Upper lobe of left lung (tissue), 6 donors: ENCODE measurements at regions not wholly inside any gene's neighbourhood (a gene's known extent, or its start where the extent isn't known, plus 50 kb on each side); places are given as distances from the start of the nearest gene placed in this dataset.

Experiments
- ATAC-seq, 2 donors: fragments of 200-7000 bp; cut with Tn5 transposase; one replicate each; pipeline ENCODE4 v1.9.1; 2022; ENCODE audit warnings: mild to moderate bottlenecking in 2 of 2, moderate library complexity in 2 of 2; ENCODE audit not compliant: low FRiP score in 2 of 2
- DNase-seq, 2 donors: peaks; one replicate each; pipeline ENCODE4 v3.0.0-alpha.2; 2019 to 2020
- H3K27ac ChIP-seq, 4 donors: fragments of 200-600 bp; sonication (generic); one replicate each; pipeline ENCODE4 v1.5.1; 2016 to 2019
- H3K27me3 ChIP-seq, 4 donors: fragments of 200-600 bp; sonication (generic); one replicate each; pipeline ENCODE4 v1.5.1; 2017 to 2019
- H3K36me3 ChIP-seq, 4 donors: fragments of 200-600 bp; sonication (generic); one replicate each; pipeline ENCODE4 v1.5.1; 2016 to 2019
- H3K4me1 ChIP-seq, 4 donors: fragments of 200-600 bp; sonication (generic); one replicate each; pipeline ENCODE4 v1.5.1; 2018 to 2019
- H3K4me3 ChIP-seq, 4 donors: fragments of 200-600 bp; sonication (generic); one replicate each; pipeline ENCODE4 v1.5.1; 2017 to 2019; ENCODE audit warnings: mild to moderate bottlenecking in 2 of 4, moderate library complexity in 1 of 4
- H3K9me3 ChIP-seq, 4 donors: fragments of 200-600 bp; sonication (generic); one replicate each; pipeline ENCODE4 v1.5.1; 2018 to 2019
- CTCF ChIP-seq, 6 experiments: fragments of 450-650 bp in 4 of 6; fragments of 200-600 bp in 2 of 6; sonication (generic) in 2 of 6; IDR thresholded peaks; one replicate each; pipeline ENCODE4 v1.5.1; 2016 to 2019; ENCODE audit warnings: antibody characterized with exemption in 6 of 6
- EP300 ChIP-seq, 4 donors: sonication (generic); formaldehyde crosslinking; IDR thresholded peaks; one replicate each; pipeline ENCODE4 v1.5.1; 2017; ENCODE audit warnings: antibody characterized with exemption in 4 of 4, control low read depth in 2 of 4
- POLR2A ChIP-seq, 4 donors: fragments of 450-650 bp; IDR thresholded peaks; one replicate each; pipeline ENCODE4 v1.5.1; 2016 to 2017; ENCODE audit warnings: antibody characterized with exemption in 4 of 4, mild to moderate bottlenecking in 2 of 4
- POLR2AphosphoS5 ChIP-seq, 2 donors: sonication (generic); formaldehyde crosslinking; IDR thresholded peaks; one replicate each; pipeline ENCODE4 v1.5.1; 2017; ENCODE audit warnings: antibody characterized with exemption in 2 of 2
- WGBS, 2 donors: methylation state at CpG; one replicate each; pipeline ENCODE4 v1.1.5; 2017 to 2018; 5-methylcytosine and 5-hydroxymethylcytosine counted together
- donor health status: DM: no; HTN: no; CAD: no; lungs with moderate emphysema.
- donor health status: DM: no; HTN: yes; CAD: no; lungs with severe emphysema.

GRCh38 chr12:97323154-97323553 lies 139.4 kb upstream of the RMST start:
- H3K9me3 ChIP-seq, result no peaks in the 10 kb centered on the region
- no peak for DNase-seq
- TF ChIP-seq EP300 (IDR thresholded peaks at IDR 0.05), result no peak
- no peak for TF ChIP-seq CTCF (IDR thresholded peaks at IDR 0.05)
- TF ChIP-seq POLR2AphosphoS5 (IDR thresholded peaks at IDR 0.05), result no peak
- TF ChIP-seq POLR2A (IDR thresholded peaks at IDR 0.05), result no peak
- no peaks in the 10 kb centered on the region for H3K27me3 ChIP-seq
- H3K4me1 ChIP-seq, result no peaks in the 10 kb centered on the region
- H3K27ac ChIP-seq, result no peak overlapping the region
- H3K36me3 ChIP-seq, result no peaks in the 10 kb centered on the region
- no peak overlapping the region for H3K4me3 ChIP-seq
- ATAC-seq, result no peak
- 81 to 91% methylated on average over 4 of the region's 4 CpGs for WGBS, 2 donors

- Histone ChIP-seq H3K36me3 (no peaks in the 10 kb centered on the region), H3K27ac (no peak overlapping the region), H3K4me3 (no peak overlapping the region), H3K27me3 (no peaks in the 10 kb centered on the region), H3K9me3 (no peaks in the 10 kb centered on the region), H3K4me1 (no peaks in the 10 kb centered on the region)
- WGBS, 2 donors, result 77 to 79% methylated on average over 7 of the region's 7 CpGs
- no peak for DNase-seq
- TF ChIP-seq EP300 (IDR thresholded peaks at IDR 0.05) (no peak), CTCF (IDR thresholded peaks at IDR 0.05) (no peak), POLR2A (IDR thresholded peaks at IDR 0.05) (no peak), POLR2AphosphoS5 (IDR thresholded peaks at IDR 0.05) (no peak)
- ATAC-seq, result no peak
Measured at GRCh38 chr12:97324471-97324870, 138.1 kb upstream of the RMST start.

GRCh38 chr12:97335115-97335514 lies 127.5 kb upstream of the RMST start:
- no peaks in the 10 kb centered on the region for H3K4me1 ChIP-seq
- H3K27me3 ChIP-seq, result no peaks in the 10 kb centered on the region
- H3K27ac ChIP-seq, result no peak overlapping the region
- no peaks in the 10 kb centered on the region for H3K36me3 ChIP-seq
- H3K4me3 ChIP-seq, result no peak overlapping the region
- no peak for TF ChIP-seq POLR2AphosphoS5 (IDR thresholded peaks at IDR 0.05)
- TF ChIP-seq EP300 (IDR thresholded peaks at IDR 0.05), result no peak
- TF ChIP-seq POLR2A (IDR thresholded peaks at IDR 0.05), result no peak
- TF ChIP-seq CTCF (IDR thresholded peaks at IDR 0.05), result no peak
- H3K9me3 ChIP-seq, result no peaks in the 10 kb centered on the region
- DNase-seq, result no peak
- no peak for ATAC-seq
- 57 to 71% methylated on average over 4 of the region's 4 CpGs for WGBS, 2 donors

GRCh38 chr12:97336900-97337751 lies 125.5 kb upstream of the RMST start:
- Histone ChIP-seq H3K27me3 (no peaks in the 10 kb centered on the region), H3K36me3 (no peaks in the 10 kb centered on the region), H3K27ac (no peak overlapping the region), H3K4me1 (no peaks in the 10 kb centered on the region), H3K4me3 (no peak overlapping the region), H3K9me3 (no peaks in the 10 kb centered on the region)
- 76 to 79% methylated on average over 7 of the region's 7 CpGs for WGBS, 2 donors
- ATAC-seq (no peak), DNase-seq (no peak)
- TF ChIP-seq CTCF (IDR thresholded peaks at IDR 0.05) (no peak), POLR2AphosphoS5 (IDR thresholded peaks at IDR 0.05) (no peak), POLR2A (IDR thresholded peaks at IDR 0.05) (no peak), EP300 (IDR thresholded peaks at IDR 0.05) (no peak)

GRCh38 chr12:97342130-97342529 lies 120.5 kb upstream of the RMST start:
- H3K9me3 ChIP-seq, result no peaks in the 10 kb centered on the region
- H3K4me1 ChIP-seq, result no peaks in the 10 kb centered on the region
- H3K36me3 ChIP-seq, result no peaks in the 10 kb centered on the region
- no peaks in the 10 kb centered on the region for H3K27me3 ChIP-seq
- no peak overlapping the region for H3K4me3 ChIP-seq
- WGBS, 2 donors, result 45 to 54% methylated on average over 1 of the region's 1 CpG
- no peak for TF ChIP-seq POLR2AphosphoS5 (IDR thresholded peaks at IDR 0.05)
- TF ChIP-seq POLR2A (IDR thresholded peaks at IDR 0.05), result no peak
- TF ChIP-seq CTCF (IDR thresholded peaks at IDR 0.05), result no peak
- no peak for TF ChIP-seq EP300 (IDR thresholded peaks at IDR 0.05)
- no peak overlapping the region for H3K27ac ChIP-seq
- ATAC-seq, result no peak
- no peak for DNase-seq
